ENCODE measurements at regions not wholly inside any gene's neighbourhood (a gene's known extent, or its start where the extent isn't known, plus 50 kb on each side); places are given as distances from the start of the nearest gene placed in this dataset.
"Not testable (repeated sequence)": the region's sequence is repeated elsewhere in the genome, so short reads cannot be mapped to it uniquely, and the experiment has no call there.

DNA sequence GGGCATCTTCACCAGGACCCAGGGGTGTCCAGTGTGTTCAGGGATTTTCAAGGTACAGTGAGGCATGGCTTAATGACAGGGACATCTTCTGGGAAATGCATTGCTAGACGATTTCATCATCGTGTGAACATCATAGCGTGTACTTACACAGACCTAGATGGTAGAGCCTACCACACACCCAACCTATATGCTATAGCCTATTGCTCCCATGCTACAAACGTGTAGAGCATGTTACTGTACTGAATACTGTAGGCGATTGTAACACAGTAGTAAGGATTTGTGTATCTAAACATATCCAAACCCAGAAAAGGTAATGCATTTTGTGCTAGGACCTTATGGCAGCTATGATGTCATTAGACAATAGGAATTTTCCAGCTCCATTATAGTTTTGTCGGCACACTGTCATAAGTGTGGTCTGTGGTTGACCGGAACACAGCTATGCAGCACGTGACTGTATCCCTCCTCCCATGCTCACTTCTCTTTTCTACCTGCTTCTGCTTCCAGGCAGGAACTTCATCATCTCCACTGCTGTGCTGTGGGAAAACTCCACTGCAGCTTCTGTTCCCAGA lies 416.2 kb upstream of the NFE2L3 start:
- no peak for DNase-seq (ENCODE audit: low read depth)

DNA sequence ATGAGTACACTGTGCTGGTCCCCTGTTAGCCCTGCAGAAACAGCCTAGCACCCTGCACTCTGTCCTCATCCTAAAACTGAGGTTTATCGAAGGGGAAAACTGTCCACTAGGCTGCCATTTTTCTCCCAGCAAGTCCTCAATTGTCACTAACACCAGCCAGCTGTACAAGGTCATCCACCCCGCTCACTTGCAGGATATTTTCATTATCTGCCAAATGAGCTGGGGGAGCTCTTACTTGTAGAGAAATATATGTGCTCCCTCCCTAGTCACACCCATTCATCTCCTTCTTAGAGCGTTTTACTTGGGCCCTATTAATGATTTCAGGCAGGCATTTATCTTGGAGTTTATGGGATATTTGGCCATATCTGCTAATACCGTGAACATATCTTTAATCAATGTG lies 413.5 kb upstream of the NFE2L3 start:
- DNase-seq (ENCODE audit: low read depth): no peak

DNA sequence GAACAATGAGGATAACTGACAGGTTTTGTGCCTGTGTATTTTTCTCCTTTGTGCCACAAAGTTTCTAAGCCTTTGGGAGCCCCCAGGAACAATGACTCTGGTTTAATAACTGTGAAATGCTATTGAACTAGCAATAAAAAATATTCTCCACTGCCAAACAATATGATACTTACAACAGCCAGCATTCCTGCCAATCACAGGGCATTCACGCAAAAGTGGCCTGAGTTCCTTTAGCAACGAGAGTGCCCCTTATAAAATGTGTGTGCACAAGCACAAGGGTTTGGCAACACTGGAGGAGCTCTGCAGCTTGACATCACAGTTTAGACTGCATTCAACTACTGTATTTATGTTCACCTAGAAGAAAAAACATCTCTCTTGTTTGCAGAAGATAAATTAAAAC lies 412.9 kb upstream of the NFE2L3 start:
- no peak for DNase-seq (ENCODE audit: low read depth)

DNA sequence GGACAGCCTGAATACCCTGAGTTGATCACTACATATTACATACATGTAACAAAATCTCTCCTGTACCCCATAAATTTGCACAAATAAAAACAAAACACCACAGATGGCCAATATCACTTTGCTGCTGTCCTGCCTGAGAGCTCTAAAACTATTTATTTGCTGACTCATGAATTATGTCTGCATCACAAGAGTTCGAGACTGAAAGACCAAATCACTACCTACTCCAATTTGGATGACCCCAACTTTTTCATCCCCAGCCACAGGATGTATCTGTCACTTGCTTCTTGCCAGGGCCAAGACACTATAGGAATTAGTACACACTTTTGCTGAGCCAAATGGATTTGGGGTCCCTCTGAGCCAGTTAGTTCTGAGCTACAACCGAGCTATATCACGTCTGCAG lies 409.7 kb upstream of the NFE2L3 start:
- DNase-seq (ENCODE audit: low read depth): no peak

DNA sequence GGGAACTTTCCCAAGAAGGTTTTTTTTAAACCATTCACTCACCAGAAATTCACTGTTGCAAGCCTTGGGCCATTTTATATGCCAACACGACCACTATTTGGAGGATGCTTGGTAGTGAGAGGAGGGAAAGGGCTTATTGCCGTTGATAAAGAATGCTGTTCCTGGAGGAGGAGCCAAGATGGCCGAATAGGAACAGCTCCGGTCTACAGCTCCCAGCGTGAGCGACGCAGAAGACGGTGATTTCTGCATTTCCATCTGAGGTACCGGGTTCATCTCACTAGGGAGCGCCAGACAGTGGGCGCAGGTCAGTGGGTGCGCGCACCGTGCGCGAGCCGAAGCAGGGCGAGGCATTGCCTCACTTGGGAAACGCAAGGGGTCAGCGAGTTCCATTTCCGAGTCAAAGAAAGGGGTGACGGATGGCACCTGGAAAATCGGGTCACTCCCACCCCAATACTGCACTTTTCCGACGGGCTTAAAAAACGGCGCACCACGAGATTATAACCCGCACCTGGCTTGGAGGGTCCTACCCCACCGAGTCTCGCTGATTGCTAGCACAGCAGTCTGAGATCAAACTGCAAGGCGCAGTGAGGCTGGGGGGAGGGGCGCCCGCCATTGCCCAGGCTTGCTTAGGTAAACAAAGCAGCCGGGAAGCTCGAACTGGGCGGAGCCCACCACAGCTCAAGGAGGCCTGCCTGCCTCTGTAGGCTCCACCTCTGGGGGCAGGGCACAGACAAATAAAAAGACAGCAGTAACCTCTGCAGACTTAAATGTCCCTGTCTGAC lies 408.1 kb upstream of the NFE2L3 start:
- not testable (repeated sequence) for DNase-seq (ENCODE audit: low read depth)

DNA sequence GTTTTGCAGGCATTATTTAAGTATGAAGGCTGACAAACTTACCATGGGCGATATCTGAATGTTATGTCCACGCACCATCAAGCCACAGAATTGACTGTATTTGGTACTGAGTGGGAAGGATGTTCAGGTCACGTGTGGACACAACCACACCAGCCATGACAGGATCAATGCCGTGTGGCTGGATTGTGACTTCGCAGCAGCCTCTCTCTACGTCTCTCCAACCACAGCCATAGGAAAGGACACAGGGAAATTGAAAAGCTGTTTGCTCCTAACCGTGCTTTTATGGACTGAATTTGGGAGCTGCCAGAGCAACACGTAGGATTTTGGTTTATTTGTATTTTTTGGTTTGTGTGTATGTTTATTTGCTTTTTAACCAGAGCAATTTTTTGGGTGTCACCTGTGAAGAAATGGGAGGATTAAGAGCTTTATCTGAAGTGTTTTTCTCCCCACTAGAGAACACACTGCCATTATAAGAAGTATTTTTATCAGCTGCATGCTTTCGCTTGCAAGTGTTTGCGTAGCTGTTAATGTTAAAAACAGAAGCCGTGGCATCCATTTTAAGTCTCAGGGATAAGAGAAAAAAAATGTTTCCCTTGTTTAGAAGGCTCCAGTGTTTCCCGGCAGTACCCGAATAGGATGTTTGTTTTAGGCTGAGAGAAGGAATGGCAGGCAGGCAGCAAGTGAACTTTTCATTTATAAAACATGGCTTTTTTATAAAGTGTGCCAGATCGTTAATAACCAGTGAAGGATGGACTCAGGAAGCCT lies 401.1 kb upstream of the NFE2L3 start:
- no peak for DNase-seq (ENCODE audit: low read depth)

DNA sequence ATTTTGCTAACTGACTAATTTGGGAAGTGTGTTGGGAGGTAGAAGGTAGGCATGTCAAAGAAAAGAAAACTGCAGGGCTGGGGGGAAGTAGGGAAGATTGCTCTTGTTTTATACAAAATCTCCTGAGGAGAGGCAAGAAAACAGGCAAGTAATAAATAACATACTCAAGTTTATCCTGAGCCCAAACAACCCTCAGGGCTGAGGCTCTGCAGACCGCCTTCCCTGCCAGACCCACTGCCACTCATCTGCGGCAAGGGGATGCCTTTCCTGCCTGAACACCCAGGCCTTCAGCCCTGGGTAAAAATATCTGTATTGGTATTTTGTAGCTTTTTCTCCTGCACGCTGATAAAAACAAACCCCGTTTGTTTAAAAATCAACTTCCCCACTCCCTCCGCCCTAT lies 399.8 kb upstream of the NFE2L3 start:
- no peak for DNase-seq (ENCODE audit: low read depth)

DNA sequence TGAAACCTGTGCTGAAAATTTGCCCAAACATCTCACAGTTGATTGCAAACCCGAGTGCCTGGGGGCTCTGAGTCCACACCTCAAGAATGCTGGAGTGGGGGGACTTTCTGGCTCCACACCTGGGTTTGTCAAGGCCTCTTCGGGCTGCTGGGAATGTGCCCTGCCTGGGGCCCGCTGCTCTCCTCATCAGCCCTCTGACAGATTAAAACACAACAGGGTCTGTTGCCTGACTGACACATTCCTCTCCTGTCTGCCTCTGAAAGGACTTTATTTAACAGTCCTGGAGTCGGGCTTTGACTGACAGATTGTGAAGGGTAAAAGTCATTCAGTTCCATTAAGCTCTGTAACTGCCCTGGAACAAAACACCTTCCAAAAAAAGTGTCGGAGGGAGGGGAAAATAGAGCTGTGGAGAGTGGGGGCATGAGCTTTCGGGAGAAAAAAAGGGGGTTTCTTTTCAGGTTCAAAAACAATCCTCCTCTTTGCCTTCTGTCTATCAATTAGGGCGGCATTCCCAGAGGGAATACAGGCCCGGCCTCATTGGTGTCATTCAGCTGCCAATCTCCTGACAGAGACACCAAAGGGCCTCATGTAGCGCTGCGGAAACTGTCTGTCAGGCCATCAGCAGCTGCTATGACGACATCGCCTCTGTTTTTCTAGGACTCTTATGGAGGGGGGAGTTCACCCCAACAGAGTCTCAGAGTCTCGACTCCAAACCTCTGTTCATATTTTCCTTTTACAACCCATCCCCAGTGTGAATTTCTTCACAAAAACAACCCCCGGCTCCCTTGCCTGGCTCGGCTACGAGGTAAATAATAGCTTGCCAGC lies 398.8 kb upstream of the NFE2L3 start:
- DNase-seq (ENCODE audit: low read depth): no peak

DNA sequence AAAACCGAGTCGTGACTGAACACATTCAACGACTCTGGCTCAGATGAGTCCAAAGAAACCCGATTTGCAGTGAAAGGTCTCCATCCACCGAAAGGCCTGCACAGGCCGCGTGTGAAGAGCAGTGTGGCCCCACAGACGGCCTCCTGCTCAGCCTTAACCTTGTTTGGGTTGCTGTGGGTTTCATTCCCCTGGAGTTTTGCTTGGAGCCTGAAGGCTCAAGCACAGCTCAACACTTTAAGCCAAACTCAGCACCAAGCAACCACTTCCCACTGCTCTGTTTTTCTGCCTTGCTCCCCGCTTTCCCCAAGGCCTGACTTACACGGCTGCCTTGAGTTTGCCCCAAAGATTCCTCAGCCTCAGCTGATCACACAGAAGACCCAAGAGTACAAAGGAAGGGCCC lies 398.2 kb upstream of the NFE2L3 start:
- no peak for DNase-seq (ENCODE audit: low read depth)

DNA sequence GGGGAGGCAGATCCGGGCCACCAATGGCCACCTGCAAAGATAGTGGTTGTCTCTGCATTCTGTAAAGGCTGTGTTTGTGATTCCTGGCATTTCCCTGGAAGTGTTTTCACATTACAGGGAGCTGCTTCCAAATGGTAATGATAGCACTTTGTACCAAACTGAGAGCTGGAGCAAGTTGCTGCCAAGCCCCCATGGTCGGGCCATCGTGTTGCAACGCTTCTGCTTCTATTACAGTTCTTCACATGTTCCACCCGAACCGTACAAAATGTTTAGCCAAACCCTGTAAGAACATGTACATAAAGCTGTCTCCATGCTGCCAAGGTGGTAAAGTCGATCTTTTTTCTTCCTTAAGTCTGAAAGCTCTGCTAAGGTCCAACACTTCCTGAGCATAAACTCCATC lies 397.7 kb upstream of the NFE2L3 start:
- no peak for DNase-seq (ENCODE audit: low read depth)

DNA sequence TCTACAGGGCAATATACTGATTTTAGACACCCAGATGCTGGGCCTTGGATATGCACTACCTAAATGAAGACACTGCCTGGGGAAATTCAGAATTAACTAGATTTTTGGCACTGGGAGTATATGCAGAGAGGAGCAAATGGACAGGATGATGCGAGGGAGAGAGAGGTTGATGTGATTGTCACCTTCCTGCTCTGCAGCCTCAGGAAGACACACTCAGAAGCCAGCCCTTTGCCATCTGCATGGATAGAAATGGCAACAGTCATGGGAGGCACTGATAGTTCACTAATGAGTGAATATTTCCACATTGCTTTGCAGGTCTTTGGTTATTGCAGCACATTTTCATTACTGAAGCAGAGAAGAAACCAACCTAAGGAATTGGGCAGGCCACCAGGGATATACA lies 397.2 kb upstream of the NFE2L3 start:
- DNase-seq (ENCODE audit: low read depth): no peak

DNA sequence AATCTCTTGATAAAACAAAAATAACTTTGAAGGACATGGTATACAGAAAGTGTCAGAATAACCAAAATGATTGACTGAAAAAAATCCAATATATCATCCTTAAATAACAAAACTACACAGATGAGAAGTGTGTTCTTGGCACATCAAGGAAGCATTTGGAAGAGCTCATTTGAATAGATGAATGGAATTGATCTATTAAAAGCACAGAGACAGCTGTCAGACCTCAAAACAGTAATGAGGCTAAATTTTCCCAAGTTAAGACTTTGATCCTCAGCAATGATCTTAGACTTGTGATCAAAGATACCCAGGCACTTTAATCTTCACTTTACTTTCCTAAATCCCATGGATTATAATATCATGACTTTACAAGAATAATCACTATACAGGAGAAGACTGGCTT lies 395.4 kb upstream of the NFE2L3 start:
- DNase-seq (ENCODE audit: low read depth): peak; percentile 12

DNA sequence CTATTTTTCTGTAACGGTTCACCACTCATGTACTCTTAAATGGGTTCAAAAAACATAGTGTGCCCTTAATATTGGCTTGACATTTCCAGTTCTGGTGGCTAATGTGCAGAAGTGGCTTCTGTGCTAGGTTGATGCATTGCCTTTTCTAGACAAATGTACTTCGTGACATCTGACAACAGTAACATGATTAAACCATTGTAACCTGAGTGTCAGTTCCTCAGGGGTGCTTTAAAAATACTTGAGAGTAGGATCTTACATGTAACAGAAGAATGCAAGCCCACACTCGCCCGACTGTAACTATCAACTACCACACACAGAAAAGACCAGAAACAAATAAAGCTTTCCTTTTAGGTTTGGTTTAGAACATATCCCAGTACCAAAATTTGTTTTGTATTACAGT lies 393.4 kb upstream of the NFE2L3 start:
- DNase-seq (ENCODE audit: low read depth): no peak

DNA sequence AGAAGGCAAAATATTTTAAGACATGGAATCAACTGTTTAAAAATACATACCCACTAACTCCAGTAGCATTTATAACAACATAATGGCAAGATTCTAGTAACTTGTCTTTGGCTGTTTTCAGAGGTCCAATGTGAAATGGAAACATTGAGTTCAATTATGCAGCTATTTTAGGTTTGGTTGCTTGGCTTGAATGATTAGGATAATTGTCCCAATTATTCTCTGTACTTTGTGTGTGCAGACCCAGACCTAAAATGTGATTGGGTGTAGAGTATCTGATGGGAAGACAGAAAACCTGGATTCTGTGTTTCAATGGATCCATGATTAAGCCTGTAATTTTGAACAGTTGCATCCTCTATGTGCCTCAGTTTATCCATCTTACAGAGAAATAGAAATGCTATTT lies 392.7 kb upstream of the NFE2L3 start:
- DNase-seq (ENCODE audit: low read depth): no peak

DNA sequence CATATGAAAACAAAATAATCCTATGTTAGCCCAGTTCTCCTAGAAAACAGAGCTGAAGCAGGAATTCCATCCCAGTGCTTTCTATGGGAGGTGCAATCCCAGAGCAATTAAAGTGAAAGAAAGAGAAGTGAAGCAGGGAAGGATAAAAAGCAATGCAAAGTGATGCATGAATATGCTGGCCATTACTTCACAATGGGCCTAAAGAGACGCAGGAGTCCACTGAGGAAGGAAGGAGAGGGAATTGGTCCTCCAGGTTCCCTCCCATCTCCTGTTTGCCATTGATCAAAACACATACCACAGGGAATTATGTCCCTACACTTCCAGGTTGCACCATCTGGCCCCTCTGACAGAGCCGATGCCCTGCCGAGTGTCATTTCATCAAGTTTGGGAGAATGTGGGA lies 392.2 kb upstream of the NFE2L3 start:
- no peak for DNase-seq (ENCODE audit: low read depth)

DNA sequence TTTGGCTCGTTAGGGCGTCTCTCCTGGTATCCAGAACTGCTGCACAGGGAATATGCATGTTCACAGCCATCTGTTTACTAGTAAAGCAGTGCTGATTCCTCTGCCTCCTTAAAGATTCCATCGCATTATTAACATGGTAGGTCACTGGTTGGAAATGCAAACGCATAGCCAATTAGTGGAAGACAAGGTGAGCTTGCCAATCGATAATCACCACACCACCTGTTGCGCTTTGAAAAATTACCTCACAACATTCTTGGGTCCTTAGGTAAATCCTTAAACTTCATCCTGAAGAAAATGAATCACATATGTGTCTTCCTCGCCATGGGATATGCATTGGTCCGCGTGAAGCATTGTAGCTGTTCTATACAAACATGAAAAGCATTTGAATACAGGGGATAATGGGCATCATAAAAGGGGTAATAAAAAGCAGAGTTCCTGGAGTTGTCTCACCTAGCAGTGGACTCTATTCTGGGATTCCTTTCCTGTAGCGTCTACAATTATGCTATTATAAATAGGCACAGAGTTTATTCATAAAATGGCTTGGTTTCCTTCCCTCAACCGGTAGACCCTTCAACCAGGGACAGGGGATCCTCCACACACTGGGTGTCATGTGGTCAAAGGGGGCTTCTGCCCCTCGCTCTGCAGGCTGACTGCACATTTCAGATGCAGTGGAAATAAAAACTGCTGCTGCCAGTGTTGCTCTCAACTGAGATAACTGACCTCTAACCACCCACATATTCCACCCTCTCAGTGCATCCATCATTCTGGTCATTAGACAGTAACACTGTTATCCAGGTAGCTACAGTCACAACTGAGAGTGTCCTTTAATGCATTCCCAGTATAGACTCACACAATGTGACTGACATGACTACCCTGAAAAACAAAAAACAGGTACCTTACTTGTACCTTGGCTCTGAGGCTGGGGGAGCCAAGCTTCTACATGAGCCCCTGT lies 389.2 kb upstream of the NFE2L3 start:
- DNase-seq (ENCODE audit: low read depth): no peak

DNA sequence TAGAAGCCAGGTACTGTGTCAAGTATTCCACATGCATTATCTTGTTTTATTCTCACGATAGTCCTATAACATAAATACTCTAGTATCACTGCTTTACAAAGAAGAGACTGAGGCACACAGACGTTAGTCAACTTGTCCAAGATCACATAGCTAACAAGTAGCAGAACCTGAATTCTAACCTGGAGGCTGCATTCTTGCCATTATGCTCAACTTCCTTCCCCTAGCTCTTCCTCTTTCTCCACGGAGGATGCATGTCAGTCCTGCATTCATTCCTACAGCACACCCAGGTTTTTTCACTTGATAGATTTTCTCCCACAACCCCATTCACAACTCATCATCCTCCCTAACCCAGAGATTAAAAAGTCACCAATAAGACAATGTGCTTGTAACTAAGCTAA lies 388.5 kb upstream of the NFE2L3 start:
- no peak for DNase-seq (ENCODE audit: low read depth)

DNA sequence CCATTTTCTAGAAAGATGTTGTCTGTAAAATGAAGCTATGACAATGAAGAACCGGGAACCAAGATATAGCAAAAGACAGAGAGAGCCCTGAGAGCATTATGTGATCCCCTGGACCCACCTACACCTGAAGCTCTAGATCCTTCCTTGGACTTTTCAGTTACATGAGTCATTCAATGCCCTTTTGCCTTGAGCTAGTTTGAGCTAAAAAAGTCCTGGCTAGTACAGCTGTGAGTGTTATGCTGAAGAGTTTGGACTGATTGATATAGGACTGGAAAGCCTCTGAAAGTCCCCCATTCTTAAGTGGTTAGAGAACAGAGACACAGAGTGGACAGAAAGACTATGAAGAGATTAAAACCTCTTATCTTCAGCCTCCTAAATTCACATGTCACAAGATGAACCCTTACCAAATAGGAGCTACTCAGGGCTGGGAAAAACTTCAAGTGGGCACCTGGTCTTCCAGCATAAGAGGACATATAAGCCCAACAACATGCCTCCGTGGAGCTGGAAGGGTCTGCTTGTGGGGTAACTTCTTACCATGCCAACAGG lies 386.8 kb upstream of the NFE2L3 start:
- no peak for DNase-seq (ENCODE audit: low read depth)

DNA sequence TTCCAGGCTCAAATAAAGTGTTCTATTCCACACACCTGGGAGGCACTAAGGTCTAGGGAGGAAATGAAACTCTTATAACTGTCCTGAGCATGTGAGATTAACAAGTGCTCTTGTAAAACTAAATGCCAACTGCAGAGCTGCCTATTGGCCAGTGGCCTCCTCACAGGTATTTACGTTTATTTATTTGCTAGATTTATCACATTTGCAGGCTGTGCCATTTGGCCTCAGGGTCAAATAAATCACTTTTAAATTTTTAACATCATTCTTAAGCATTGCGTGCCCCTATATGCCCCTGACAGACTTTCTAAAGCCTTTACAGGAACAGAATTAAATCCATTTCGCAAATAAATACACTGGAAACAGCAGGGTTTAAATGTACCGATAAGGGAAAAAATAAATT lies 381.8 kb upstream of the NFE2L3 start:
- no peak for DNase-seq (ENCODE audit: low read depth)

DNA sequence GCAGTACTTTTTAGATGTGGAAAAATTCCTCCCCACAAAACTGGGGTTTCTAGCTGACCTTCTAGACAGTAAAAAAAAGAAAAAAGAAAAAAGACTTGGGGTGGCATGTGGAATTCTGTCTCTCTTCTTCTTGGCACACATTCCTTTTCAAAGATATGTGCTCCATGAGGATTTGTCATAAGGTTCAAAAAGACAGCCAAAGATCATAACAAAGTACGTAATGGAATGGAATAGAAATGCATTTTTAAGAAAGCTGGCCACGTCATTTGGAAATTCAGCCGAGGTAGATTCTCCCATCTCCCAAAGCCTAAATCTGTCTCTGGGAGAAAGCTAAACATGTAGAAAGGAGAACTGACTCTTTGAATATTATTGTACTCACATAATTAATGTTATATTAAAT lies 381.3 kb upstream of the NFE2L3 start:
- DNase-seq (ENCODE audit: low read depth): no peak
